ENCODE measurements at regions not wholly inside any gene's neighbourhood (a gene's known extent, or its start where the extent isn't known, plus 50 kb on each side); places are given as distances from the start of the nearest gene placed in this dataset.

GRCh38 chr20:12653642-12654041 is 355.1 kb upstream of the SPTLC3 start:
- intact Hi-C loops (cut with micrococcal nuclease) = no loop called here
- Mint-ChIP-seq H3K36me3 (ENCODE audit: insufficient read depth, unreplicated experiment) (no peaks in the 10 kb centered on the region), H3K9me3 (ENCODE audit: unreplicated experiment) (peaks cover 10% of the 10 kb centered on the region), H3K27ac (ENCODE audit: low read depth, unreplicated experiment) (no peak overlapping the region), H3K4me3 (ENCODE audit: unreplicated experiment) (no peak overlapping the region), H3K27me3 (ENCODE audit: insufficient read depth, unreplicated experiment) (no peaks in the 10 kb centered on the region), H3K4me1 (ENCODE audit: insufficient read depth, unreplicated experiment) (no peaks in the 10 kb centered on the region)
- DNase-seq (ENCODE audit: unreplicated experiment) = no peak
- POLR2A ChIA-PET = no interaction called here
- CTCF ChIA-PET = no interaction called here
- no peak for TF ChIP-seq CTCF (IDR thresholded peaks at IDR 0.05; ENCODE audit: unreplicated experiment)
- no TSS peak for BruUV-seq (replicated peaks)

- intact Hi-C loops (cut with micrococcal nuclease) = no loop called here
- Mint-ChIP-seq H3K4me3 (ENCODE audit: unreplicated experiment) (no peak overlapping the region), H3K27me3 (ENCODE audit: insufficient read depth, unreplicated experiment) (no peaks in the 10 kb centered on the region), H3K9me3 (ENCODE audit: unreplicated experiment) (peaks cover 39% of the 10 kb centered on the region), H3K36me3 (ENCODE audit: insufficient read depth, unreplicated experiment) (no peaks in the 10 kb centered on the region), H3K4me1 (ENCODE audit: insufficient read depth, unreplicated experiment) (no peaks in the 10 kb centered on the region), H3K27ac (ENCODE audit: low read depth, unreplicated experiment) (no peak overlapping the region)
- no peak for TF ChIP-seq CTCF (IDR thresholded peaks at IDR 0.05; ENCODE audit: unreplicated experiment)
- CTCF ChIA-PET = interaction anchor here (0.6 to 1.2 kb wide), 2 partner anchors 42 to 234 kb away, joined by 3 read pairs; no protein-coding TSS in a partner anchor
- POLR2A ChIA-PET = no interaction called here
- no TSS peak for BruUV-seq (replicated peaks)
- DNase-seq (ENCODE audit: unreplicated experiment) = no peak
Observed at GRCh38 chr20:12659942-12660341, 348.8 kb upstream of the SPTLC3 start.

GRCh38 chr20:12660918-12661317 is 347.9 kb upstream of the SPTLC3 start:
- POLR2A ChIA-PET = no interaction called here
- Mint-ChIP-seq H3K4me3 (ENCODE audit: unreplicated experiment) (no peak overlapping the region), H3K27me3 (ENCODE audit: insufficient read depth, unreplicated experiment) (no peaks in the 10 kb centered on the region), H3K9me3 (ENCODE audit: unreplicated experiment) (peaks cover 41% of the 10 kb centered on the region), H3K4me1 (ENCODE audit: insufficient read depth, unreplicated experiment) (no peaks in the 10 kb centered on the region), H3K27ac (ENCODE audit: low read depth, unreplicated experiment) (no peak overlapping the region), H3K36me3 (ENCODE audit: insufficient read depth, unreplicated experiment) (no peaks in the 10 kb centered on the region)
- DNase-seq (ENCODE audit: unreplicated experiment) = no peak
- CTCF ChIA-PET = interaction anchor here (0.6 to 1.2 kb wide), 2 partner anchors 41 to 713 kb away, joined by 3 read pairs; no protein-coding TSS in a partner anchor
- intact Hi-C loops (cut with micrococcal nuclease) = no loop called here
- no peak for TF ChIP-seq CTCF (IDR thresholded peaks at IDR 0.05; ENCODE audit: unreplicated experiment)
- BruUV-seq (replicated peaks) = no TSS peak

- DNase-seq (ENCODE audit: unreplicated experiment) = no peak
- ChIA-PET POLR2A (no interaction called here), CTCF (interaction anchor here (0.5 kb wide), 1 partner anchor 992 kb away, joined by 3 read pairs; no protein-coding TSS in a partner anchor)
- TF ChIP-seq CTCF (IDR thresholded peaks at IDR 0.05; ENCODE audit: unreplicated experiment) = no peak
- intact Hi-C loops (cut with micrococcal nuclease) = no loop called here
- H3K36me3 Mint-ChIP-seq (ENCODE audit: insufficient read depth, unreplicated experiment) = no peaks in the 10 kb centered on the region
- no TSS peak for BruUV-seq (replicated peaks)
- no peak overlapping the region for H3K27ac Mint-ChIP-seq (ENCODE audit: low read depth, unreplicated experiment)
- no peaks in the 10 kb centered on the region for H3K4me1 Mint-ChIP-seq (ENCODE audit: insufficient read depth, unreplicated experiment)
- no peaks in the 10 kb centered on the region for H3K9me3 Mint-ChIP-seq (ENCODE audit: unreplicated experiment)
- no peak overlapping the region for H3K4me3 Mint-ChIP-seq (ENCODE audit: unreplicated experiment)
- H3K27me3 Mint-ChIP-seq (ENCODE audit: insufficient read depth, unreplicated experiment) = no peaks in the 10 kb centered on the region
Observed at GRCh38 chr20:12670301-12670700, 338.5 kb upstream of the SPTLC3 start.

All from MCF 10A (cell line).